NCI-H2227 (cell line): ENCODE measurements at regions not wholly inside any gene's neighbourhood (a gene's known extent, or its start where the extent isn't known, plus 50 kb on each side); places are given as distances from the start of the nearest gene placed in this dataset.

Source experiments
- DNase-seq: peaks from one replicate; lab custom pipeline; 2025; ENCODE audit not compliant: unreplicated experiment; lab: John Stamatoyannopoulos, UW

DNA sequence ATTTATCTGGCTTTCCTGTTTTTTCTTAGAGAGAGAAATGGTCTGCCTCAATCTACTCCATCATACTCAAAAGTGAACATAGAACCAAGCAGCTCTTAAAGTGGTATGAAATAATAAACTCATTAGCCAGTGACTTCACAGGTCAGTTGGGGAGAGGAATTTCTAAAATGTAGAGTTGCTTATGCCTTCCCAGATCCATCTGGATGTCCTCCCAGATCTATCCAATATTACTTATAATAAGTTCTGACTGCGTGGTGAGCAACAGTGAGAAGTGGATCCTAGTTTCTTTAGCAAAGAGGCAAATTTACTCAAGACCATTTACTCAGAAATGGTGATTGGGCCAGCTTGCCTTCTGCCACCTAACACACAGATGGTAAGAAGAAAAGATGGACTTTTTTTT lies 748.0 kb downstream of the PCDH18 start:
- no peak for DNase-seq

DNA sequence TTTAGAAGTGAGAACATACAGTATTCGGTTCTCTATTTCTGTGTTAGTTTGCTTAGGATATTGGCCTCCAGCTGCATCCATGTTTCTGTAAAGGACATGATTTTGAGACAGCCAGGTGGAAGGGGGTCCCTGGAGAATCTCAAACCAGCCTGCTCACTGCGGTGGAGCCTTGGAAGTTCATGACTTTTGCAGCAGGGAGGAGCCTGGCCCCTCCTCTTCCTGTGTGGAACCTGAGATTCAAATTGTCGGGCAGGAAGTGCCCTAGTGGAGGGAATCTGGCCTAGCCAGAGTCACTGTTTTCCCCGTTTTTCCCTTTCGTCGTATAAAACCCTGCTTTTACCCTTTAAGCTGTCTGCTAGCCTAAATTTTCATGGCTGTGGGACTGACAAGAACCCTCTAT lies 762.6 kb downstream of the PCDH18 start:
- no peak for DNase-seq

DNA sequence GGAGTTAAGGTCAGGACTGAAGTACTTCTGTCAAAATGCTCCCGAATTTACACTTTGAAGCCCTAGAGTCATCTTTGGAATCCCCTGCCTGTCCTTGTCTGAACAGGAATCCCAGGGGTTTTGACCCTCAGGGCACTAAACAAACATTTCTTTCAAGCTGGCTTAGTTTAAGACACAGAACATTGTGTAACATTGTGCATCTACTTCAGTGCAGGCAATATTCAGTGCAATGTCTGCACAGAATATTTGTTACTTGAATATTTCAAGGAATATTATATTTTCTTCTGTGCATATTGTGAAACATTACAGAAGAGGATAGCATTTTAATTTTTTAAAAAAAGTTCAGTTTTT lies 763.4 kb downstream of the PCDH18 start:
- DNase-seq: no peak

DNA sequence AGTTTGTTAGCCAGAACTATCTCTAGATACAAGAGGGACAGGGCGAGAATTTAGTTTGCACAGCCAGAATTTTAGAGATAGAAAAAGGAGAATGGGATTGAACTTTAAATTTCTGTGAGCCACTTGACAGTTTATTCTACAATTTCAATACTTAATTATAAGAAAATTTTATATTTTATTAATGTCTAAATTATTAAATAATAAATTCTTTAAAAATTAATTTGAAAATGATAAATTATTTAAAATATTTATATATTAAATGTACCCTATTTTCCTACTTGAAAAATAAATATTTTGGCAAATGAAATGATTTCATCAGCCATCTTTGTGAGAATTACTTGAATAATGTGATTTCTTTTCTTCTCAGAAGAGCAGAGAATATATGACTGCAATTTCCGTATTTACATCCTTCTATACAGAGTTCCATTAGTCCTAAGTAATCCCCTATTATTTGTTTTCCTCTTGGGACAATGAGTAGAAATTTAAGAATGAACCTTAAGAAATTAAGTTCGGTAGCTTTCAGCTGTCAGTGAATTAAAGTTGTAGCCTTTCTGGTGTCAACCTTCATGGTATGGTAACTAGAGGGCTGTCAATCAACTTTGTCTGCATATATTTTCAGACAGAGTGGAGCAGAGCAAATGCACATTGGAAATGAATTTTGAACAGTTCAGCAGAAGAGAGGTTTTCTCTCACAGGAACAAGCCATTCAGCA lies 763.9 kb downstream of the PCDH18 start:
- no peak for DNase-seq

DNA sequence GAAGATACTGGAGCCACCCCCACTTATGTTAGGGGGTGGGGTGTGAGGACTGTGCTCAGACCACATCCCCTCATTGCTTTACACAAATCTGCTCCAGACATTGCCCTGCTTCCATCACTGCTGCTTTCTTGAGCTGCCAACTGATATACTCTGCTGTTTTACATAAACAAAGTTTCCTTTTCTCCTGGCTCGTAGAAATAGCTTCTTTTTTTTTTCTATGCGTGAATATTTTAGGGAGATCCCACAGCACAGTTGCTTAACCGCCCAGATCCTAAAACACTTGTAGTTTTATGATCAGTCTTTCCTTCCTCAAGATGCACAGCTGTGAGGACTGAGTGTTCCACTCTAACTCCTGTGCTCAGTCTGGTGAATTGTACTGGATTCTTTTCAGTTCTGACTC lies 768.4 kb downstream of the PCDH18 start:
- DNase-seq: no peak

DNA sequence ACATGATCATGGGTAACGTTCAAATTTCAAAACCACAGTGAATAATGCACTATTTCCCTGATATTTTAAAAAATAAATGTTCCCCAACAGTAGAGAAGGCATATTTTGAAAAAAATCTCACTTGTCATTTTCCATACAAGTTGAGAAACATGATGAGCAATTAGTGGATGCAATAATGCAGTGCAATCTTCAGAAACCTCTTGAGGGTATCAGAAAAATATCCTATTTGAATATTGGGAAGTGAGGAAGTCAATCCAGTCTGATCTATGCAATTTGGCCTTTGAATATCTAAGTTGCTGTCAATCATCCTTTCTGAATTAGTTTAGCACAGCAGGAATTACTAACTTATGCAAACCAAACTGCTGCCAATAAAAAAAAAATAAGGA lies 776.8 kb downstream of the PCDH18 start:
- DNase-seq: no peak

DNA sequence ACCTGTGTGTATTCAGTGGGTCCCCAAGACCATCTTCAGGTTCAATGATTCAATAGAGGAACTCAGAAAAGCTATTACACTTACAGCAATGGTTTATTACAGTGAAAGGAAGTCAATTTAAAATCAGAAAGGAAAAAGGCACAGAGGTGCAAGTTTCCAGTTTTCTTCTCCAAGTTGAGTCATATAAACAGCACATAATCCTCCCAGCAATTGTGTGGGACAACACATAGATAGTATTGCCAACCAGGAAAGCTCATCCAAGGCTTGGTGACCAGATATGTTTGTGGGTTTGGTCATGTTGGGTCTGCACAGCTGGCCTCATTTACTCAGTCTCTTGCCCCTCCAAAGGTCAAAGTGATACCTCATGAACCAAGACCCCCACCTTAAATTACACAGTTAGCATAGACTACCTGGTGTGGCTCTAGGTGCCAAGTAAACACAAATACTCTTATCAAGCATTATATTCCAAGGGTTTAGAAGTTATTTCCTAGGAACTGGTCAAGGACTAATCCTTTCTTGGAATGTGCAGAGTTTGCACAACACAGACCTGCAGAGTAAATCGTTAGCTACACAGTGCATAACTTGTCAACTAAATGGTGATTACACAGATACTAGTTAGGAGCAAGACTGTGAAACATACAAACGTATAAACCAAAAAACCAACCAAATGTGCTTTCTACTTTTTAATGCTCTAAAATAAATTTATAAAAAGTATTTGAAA lies 777.3 kb downstream of the PCDH18 start:
- no peak for DNase-seq

DNA sequence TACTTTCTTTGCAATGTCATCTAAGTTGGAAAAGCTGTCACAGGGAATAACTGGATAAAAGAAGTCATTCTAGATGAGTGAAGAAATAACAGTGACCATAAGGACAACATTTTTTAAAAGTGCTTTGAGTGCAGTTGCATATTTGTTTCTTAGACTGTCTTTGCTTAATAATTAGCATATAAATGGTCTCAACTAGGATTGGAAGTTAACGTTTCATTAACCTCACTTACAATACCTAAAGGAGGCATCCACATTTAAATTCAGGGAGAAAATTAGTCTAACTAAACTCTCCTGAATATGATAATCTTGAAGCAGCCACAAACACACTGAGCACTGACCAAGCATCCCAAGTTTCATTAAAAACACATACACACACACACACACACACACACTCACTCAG lies 780.7 kb downstream of the PCDH18 start:
- DNase-seq: no peak

DNA sequence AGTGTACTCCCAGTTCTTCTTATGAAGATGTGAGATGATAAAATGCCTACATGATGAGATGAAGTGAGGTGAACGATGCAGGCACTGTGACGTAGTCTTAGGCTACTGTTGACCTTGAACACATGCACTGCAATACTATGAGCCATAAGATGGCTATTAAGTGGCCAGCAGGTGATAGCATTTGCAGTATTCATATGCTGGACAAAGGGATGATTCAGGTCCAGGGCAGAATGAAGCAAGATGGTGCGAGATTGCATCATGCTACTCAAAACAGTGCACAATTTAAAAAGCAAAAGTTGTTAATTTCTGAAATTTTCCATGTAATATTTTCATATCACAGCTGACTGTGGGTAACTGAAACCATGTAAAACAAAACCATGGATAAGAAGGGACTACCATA lies 781.4 kb downstream of the PCDH18 start:
- DNase-seq: no peak

DNA sequence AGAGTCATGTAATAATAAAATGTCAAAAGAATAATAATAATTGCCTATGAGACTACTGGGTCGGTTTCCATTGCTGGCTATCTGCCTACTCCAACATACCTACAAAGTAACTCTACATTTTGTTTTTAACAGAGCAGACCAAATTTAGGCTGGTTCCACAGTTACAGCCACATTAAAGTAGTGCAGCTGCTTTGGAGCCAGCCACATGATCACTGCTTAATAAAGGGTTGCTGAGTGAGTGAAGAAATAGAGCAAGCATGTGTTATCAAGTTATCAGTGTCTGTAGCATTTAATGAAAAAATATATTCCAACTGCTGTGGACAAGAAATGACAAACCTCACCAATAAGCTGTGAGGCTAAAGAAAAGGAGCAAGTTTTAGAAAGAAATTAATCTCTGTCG lies 782.3 kb downstream of the PCDH18 start:
- DNase-seq: no peak

DNA sequence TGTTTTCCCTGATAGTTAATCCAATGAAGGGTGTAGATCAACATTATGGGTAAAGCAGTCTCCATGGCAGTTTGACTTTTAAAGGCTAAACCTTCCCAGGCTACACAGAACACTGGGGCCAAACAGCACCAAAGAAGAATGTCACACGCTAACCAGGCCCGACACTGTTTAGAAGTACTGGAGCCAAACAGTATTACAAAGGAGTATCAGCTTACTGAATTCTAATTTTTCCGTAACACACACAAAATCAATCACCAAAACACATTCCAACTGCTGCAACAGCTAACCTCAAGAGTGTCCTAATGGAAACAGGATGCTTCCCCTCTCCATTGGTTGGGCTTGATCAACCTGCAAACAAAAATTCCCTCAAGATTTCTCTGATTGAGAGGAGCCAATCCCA lies 783.5 kb downstream of the PCDH18 start:
- no peak for DNase-seq

DNA sequence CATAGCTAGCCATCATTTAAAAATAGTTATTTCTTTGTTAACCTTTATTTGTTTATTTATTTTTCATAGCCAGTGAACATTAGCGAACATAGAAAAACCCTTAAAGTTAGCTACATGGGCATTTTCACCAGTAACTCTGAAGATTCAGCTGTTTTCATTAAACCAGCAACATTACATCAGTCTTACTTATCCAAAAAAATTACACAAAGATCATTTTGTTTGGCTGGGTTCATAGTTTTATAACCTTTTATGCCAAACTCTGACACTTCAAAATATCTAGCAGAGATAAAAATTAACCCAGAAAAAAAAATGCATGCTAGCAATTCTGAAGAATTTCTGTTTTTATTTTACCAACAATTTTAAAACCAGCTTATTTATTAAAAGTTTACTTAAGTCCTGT lies 784.1 kb downstream of the PCDH18 start:
- no peak for DNase-seq

DNA sequence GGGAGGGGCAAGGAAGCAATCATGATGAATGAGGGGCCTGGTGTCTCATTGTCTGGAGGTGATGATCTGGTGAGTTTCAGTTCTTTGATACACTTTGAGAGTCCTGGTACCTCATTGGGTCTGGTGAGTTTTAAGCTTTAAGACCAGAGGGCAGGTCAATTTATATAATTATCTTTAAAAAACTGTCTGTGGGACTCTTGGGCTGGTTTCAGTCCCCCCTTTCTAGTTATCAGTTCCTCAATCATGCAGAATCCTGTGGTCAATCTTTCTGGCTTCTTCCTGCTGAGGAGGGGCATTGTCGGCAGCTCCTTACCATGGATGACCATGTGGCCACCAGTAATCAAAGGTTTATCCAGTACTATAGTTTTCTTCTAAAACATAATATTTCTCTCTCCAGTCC lies 789.1 kb downstream of the PCDH18 start:
- no peak for DNase-seq

DNA sequence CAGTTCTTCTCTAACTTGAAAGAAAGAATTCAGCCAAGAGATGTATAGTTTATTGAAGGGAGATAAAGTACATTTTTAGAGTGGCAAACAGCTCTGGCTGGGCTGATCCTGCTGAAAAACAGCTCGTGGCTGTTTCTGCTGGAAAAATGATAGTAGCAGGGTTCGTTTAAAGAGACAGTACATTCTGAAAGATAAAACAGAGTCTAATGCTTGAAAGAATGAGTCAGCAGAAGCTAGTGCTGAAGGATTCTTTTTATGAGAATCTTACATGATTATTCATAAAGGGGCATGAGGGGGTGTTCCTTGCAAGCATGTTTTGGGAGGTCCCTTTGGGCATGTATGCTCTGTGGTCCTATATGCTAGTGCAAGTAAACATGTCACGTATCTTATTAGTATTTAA lies 790.0 kb downstream of the PCDH18 start:
- DNase-seq: no peak

DNA sequence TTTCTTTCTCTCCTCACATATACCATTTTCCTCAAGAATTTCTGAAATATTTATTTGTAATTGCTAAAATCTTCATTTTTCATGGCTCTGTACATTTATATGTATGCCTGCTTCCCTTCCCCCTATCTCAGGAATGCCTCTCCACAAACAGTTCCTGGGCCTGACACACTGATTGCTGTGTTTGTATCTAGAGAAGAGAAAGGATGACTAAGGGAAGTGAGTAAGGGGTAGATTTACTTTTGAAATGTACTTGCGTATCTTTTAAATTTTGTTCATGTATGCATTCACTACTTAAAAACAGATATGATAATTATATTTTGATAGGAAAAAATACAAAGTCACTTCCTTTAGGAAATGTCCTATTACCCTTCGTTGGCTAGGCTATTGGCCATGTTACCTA lies 790.8 kb downstream of the PCDH18 start:
- DNase-seq: no peak

DNA sequence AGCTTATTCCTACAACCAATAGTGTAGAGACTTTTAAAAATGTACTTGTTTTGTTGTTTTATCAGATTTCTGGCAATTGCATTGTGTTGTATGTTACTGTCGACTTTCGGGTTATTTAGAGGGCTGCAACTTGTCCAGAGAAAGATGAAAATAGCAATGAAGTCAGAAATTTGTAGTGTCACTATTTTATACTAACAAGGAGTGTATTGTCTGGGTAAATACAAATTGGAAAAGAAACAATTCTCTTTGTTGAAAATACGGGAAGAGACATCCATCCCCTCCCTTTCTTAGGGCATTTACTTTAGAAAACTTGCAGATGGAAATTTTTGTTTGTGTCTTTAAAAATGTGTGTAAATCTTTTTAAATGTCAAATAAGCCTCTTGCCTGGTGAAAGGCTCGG lies 792.0 kb downstream of the PCDH18 start:
- DNase-seq: no peak

DNA sequence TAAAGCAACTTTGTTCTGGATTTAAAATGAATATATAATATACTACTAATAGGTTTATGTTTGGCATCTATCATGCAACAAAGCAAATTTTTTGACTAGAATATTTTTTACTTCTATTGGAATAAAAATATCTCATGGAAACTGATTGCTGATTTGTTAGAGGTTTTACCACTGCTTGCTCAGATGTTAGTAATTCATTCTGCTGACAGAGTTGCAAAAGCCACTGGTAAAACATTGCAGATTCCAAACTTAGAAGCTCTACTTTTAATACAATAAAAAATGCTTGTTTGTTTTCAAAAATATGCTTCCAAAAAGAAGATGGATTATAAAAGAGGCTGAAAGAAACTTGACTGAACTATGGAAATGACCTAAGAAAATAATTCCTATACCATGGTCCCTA lies 795.2 kb downstream of the PCDH18 start:
- DNase-seq: no peak

DNA sequence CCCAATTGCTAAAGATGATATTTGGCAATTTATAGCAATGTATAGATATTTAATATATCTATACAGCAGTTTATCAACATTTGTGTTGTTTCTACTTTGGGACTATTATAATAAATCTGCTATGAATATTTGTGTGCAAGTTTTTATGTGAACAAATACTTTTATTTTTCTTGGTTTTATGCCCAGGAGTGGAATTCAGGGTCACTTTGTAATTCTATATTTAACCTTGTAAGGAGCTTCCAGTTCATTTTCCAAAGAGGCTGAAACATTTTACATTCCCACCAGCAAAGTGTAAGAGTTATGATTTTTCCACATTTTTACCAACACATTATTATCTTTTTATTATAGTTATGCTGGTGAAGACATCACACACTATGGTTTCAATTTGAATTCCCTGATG lies 801.3 kb downstream of the PCDH18 start:
- DNase-seq: no peak

DNA sequence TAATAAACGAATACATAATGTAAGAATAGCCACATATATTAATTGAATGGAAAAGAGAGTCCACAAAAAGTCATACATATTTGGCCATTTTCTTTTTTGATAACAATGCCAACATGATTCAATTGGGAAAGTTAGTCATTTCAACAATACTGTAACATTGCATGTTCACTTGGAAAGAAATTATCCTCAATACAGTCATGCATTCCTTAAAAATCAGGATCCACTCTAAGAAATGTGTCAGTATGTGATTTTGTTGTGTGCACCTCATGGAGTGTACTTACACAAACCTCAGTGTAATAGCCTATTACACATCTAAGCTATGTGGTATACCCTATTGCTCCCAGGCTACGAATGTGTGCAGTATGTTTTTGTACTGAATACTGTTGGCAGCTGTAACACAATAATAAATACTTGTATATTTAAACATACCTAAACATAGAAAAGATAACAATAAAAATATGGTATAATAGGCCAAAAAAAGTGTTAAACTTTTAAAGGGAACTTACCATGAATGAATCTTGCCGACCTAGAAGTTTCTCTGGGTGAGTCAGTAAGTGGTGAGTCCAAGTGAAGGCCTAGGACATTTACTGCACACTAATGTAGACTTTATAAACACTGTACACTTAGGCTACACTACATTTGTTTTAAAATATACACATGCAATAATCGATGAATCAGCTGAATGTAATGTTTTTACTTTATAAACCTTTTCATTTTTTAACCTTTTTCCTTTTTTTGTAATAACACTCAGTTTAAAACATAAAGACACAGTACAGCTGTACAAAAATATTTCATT lies 806.8 kb downstream of the PCDH18 start:
- no peak for DNase-seq

DNA sequence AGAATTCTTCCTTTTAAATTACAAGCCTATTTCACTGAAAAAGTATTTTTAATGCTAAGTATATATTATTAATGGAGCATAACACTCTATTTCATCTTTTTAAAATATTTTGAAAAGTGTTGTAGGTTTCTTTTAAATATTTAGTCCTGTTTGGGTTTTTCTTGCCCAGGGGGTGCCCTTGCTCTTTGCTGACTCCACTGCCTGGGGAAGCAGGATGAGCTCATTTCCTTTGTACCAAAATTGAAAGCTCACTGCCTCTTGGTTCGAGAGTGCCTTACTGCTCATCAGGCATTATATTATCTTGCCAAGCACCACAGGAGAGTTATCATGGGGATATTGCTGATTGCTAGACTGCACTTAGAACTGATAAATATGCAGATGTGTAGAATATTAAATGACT lies 819.2 kb downstream of the PCDH18 start:
- no peak for DNase-seq

DNA sequence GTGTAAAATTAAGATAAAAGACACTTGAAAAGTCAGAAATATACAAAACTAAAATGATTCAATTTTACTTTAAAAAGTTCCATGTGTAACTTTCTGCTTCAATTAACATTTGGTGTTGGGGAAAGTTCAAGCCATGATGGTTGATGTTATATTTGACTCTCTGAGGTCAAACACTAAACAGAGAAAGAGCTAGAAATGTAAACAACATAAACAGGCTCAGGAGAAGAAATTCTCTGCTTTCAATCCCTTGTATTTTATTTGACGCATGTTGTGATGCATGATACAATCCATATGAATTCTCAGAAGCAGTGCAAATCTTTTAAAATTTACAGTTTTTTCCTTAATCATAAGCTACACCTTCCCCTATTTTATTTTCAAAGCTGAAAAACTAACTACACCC lies 822.4 kb downstream of the PCDH18 start:
- no peak for DNase-seq

DNA sequence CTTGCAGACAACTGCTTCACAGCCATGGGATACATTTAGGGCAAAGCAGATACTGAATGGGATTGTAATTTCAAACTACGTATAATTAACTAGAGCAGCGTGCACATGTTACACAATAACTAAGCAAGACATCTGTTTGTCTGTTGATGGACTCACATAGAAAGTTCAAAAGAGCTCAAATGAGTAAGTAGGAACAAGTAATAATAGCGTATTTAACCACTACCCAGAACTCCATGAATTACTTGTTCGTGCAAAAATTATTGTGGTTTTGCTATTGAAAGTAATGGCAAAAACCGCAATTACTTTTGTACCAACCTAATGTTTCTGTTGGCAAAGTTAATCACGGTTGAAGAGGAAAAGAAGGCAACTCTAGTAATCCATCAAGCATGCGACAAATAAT lies 825.4 kb downstream of the PCDH18 start:
- DNase-seq: no peak
